ENCODE measurements at regions not wholly inside any gene's neighbourhood (a gene's known extent, or its start where the extent isn't known, plus 50 kb on each side); places are given as distances from the start of the nearest gene placed in this dataset.

DNA sequence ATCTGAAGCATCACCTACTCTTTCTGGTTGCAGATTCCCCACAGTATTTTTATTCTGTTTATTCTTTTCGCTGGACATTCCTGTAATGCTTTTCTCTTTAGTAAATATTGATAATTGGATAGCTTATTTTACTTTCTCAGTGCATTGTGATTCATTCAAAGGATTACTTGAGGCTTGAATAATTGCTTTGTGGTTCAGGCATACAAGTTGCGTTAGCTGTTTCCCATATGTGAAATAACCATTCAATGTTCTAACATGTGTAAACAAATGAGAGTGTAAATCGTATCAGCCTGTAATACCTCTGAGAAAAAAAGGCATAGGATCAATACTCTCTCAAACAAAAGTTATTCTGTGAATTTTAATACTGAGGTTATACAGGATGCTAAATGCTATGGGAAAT, 1004.2 kb upstream of the SEL1L start (continued):
- TF ChIP-seq ZNF114 (CRISPR knock-in tag; IDR thresholded peaks at IDR 0.05): no peak
- no peak for TF ChIP-seq CREB1 (CRISPR knock-in tag; IDR thresholded peaks at IDR 0.05; ENCODE audit: low read depth)
- TF ChIP-seq, protein P1, sequence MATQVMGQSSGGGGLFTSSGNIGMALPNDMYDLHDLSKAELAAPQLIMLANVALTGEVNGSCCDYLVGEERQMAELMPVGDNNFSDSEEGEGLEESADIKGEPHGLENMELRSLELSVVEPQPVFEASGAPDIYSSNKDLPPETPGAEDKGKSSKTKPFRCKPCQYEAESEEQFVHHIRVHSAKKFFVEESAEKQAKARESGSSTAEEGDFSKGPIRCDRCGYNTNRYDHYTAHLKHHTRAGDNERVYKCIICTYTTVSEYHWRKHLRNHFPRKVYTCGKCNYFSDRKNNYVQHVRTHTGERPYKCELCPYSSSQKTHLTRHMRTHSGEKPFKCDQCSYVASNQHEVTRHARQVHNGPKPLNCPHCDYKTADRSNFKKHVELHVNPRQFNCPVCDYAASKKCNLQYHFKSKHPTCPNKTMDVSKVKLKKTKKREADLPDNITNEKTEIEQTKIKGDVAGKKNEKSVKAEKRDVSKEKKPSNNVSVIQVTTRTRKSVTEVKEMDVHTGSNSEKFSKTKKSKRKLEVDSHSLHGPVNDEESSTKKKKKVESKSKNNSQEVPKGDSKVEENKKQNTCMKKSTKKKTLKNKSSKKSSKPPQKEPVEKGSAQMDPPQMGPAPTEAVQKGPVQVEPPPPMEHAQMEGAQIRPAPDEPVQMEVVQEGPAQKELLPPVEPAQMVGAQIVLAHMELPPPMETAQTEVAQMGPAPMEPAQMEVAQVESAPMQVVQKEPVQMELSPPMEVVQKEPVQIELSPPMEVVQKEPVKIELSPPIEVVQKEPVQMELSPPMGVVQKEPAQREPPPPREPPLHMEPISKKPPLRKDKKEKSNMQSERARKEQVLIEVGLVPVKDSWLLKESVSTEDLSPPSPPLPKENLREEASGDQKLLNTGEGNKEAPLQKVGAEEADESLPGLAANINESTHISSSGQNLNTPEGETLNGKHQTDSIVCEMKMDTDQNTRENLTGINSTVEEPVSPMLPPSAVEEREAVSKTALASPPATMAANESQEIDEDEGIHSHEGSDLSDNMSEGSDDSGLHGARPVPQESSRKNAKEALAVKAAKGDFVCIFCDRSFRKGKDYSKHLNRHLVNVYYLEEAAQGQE (IDR thresholded peaks at IDR 0.05; ENCODE audit: unreplicated experiment): no peak
- no peak for TF ChIP-seq JUNB (IDR thresholded peaks at IDR 0.05; ENCODE audit: unreplicated experiment)
- TF ChIP-seq NANOG (IDR thresholded peaks at IDR 0.05; ENCODE audit: borderline replicate concordance): no peak
- TF ChIP-seq, protein P2, sequence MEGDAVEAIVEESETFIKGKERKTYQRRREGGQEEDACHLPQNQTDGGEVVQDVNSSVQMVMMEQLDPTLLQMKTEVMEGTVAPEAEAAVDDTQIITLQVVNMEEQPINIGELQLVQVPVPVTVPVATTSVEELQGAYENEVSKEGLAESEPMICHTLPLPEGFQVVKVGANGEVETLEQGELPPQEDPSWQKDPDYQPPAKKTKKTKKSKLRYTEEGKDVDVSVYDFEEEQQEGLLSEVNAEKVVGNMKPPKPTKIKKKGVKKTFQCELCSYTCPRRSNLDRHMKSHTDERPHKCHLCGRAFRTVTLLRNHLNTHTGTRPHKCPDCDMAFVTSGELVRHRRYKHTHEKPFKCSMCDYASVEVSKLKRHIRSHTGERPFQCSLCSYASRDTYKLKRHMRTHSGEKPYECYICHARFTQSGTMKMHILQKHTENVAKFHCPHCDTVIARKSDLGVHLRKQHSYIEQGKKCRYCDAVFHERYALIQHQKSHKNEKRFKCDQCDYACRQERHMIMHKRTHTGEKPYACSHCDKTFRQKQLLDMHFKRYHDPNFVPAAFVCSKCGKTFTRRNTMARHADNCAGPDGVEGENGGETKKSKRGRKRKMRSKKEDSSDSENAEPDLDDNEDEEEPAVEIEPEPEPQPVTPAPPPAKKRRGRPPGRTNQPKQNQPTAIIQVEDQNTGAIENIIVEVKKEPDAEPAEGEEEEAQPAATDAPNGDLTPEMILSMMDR (conservative IDR thresholded peaks at IDR 0.05; ENCODE audit: low read depth in 2 of 2): no peak
- no peak for TF ChIP-seq EZH2phosphoT487 (IDR thresholded peaks at IDR 0.05; ENCODE audit: unreplicated experiment)

DNA sequence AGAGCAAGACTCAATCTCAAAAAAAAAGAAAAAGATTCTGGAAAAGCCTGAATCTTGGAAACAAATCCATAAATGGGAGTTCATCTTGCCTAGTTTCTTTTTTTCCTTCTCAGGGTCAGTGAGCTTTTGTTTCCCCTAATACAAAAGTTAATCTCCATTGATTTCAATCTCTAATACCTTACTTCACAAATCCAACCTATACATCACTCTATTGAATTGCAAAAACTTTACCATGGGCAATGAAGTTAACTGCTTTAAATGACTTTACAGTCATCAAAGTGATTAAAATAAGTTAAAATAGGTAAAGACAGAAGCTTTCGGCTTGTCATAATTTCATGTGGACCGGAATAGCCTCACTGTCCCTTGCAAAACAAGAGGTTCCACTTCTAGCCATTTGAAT, 1012.7 kb upstream of the SEL1L start:
- no peaks in the 10 kb centered on the region for H3K4me1 Mint-ChIP-seq
- peaks cover 90% of the 10 kb centered on the region for H3K9me3 Mint-ChIP-seq
- no peak overlapping the region for H3K4me2 ChIP-seq
- TF ChIP-seq, protein P1 (IDR thresholded peaks at IDR 0.05; ENCODE audit: unreplicated experiment): no peak
- ATAC-seq (no peak), DNase-seq (ENCODE audit: low spot score) (no peak)
- no peaks in the 10 kb centered on the region for H3K79me2 ChIP-seq (replicated peaks; ENCODE audit: insufficient read depth)
- H3K27ac ChIP-seq (ENCODE audit: low read depth): no peak overlapping the region
- no peak overlapping the region for H2AFZ ChIP-seq
- peaks cover 27% of the 10 kb centered on the region; the same call in 2 of the 3 replicates for H3K36me3 Mint-ChIP-seq (ENCODE audit: low read depth)
- H3F3A ChIP-seq (replicated peaks; ENCODE audit: low read depth): no peaks in the 10 kb centered on the region
- no peak overlapping the region for H3K27ac Mint-ChIP-seq
- H3K36me3 ChIP-seq (ENCODE audit: insufficient read depth): no peaks in the 10 kb centered on the region
- no peak overlapping the region for H3K4me3 ChIP-seq
- no peaks in the 10 kb centered on the region for H3K9me2 ChIP-seq (ENCODE audit: insufficient read depth)
- no peaks in the 10 kb centered on the region for H3K27me3 Mint-ChIP-seq (ENCODE audit: insufficient read depth, low read depth, poor library complexity)
- no peaks in the 10 kb centered on the region for H3K27me3 ChIP-seq (ENCODE audit: insufficient read depth)
- no peak overlapping the region for H3K4me3 Mint-ChIP-seq
- H4K20me1 ChIP-seq (replicated peaks; ENCODE audit: insufficient read depth): no peaks in the 10 kb centered on the region
- H3K4me1 ChIP-seq (ENCODE audit: insufficient read depth): no peaks in the 10 kb centered on the region; the same call in 1 of the 2 replicates

Measured in GM23338 (cell line).